ENCODE measurements at regions not wholly inside any gene's neighbourhood (a gene's known extent, or its start where the extent isn't known, plus 50 kb on each side); places are given as distances from the start of the nearest gene placed in this dataset.
"Not testable (repeated sequence)": the region's sequence is repeated elsewhere in the genome, so short reads cannot be mapped to it uniquely, and the experiment has no call there.

DNA sequence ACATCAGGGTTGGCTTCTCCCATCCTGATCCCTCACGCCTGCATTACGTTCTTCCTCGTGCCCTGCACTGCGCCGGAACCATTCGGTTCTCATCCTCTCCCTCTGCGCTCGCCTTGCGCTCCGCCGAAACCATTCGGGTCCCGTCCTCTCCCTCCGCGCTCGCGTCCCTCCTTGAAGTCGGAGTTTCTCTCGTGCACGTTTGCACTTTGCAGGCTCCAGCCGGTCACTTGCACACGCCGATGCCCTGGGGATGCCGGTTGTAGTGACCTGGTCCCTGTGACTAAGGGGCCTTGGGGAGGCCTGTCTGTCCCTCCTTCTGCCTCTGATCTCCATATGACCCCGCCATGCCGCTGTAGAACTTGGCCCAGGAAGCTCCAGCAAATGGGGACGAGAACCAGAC is 265.8 kb downstream of the TEX29 start:
- no peak for DNase-seq (ENCODE audit: low read depth in 2 of 2)

DNA sequence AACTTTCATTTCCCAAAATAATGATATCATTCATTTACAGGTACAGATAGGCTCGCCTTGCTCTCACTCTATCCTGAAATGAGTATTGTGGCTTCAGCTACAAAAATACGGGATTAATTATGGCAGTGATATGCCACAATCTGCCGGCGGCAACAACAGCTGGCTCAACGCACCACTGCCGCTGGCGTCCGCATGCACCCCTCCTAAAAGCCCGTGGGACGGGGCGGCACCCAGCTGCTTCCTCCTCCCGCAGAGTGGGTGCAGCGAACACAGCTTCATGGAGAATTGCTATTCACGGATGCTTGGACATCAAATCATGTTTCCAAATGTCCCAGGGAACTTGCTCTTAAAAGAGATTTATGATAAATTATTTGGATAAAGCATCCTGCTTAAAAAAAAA is 266.8 kb downstream of the TEX29 start:
- no peak for DNase-seq (ENCODE audit: low read depth in 2 of 2)

DNA sequence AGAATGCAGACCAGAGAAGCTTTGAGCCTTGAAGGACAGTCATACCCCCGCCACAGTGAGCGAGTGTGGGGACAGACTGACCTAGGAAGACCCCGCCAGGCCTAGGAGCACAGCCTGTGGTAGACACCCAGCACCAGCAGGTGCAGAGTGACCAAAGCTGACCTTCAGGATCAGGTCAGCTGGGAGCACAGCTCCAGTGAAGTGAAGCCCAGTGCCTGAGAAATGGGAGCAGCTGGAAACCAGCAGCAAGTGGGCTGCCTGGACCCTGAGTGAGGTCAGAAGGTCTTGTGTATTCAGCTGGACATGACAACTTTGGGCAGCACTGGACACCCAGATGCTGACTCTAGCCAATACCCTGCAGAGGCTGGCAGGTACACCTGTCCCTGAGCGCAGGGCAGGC is 268.9 kb downstream of the TEX29 start:
- no peak for DNase-seq (ENCODE audit: low read depth in 2 of 2)

DNA sequence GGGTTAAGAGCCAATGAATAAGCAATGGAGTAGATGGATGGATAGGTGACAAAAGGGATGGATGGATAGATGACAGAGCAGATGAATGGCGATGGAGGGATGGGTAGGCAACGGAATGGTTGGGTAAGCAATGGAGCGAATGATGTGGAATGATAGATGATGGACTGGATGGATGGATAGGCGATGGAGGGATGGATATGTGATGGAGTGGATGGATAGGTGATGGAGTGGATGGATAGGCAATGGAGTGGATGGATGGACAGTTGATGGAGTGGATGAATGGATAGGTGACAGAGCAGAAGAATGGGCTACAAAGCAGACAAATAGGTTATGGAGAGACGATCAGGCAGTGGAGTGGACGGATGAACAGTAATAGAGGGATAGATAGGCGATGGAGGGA is 269.6 kb downstream of the TEX29 start:
- no peak for DNase-seq (ENCODE audit: low read depth in 2 of 2)

DNA sequence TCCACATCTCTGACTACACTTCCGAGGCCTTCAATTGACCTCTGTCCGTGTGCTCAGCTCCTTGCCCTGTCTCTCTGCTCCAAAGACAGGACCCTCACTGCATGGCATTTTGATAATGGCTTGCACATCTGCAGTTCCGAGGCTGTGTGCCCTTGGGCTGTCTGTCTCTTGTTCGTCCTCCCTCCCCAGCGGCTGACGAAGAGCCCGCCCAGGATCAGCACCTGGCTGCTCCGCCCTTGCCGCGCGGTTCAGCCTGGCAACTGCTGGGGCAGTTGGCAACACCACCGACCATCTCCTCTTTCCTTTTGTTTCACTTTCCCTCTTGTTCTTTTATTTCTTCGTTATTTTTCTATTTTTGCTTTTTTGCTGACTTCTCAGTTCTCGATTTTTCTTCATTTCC is 270.4 kb downstream of the TEX29 start:
- no peak for DNase-seq (ENCODE audit: low read depth in 2 of 2)

DNA sequence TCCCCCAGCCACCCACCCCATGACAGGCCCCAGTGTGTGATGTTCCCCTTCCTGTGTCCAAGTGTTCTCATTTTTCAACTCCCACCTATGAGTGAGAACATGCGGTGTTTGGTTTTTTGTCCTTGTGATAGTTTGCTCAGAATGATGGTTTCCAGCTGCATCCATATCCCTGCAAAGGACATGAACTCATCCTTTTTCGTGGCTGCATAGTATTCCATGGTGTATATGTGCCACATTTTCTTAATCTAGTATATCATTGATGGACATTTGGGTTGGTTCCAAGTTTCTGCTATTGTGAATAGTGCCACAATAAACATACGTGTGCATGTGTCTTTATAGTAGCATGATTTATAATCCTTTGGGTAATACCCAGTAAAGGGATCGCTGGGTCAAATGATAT is 273.0 kb downstream of the TEX29 start:
- not testable (repeated sequence) for DNase-seq (ENCODE audit: low read depth in 2 of 2)

DNA sequence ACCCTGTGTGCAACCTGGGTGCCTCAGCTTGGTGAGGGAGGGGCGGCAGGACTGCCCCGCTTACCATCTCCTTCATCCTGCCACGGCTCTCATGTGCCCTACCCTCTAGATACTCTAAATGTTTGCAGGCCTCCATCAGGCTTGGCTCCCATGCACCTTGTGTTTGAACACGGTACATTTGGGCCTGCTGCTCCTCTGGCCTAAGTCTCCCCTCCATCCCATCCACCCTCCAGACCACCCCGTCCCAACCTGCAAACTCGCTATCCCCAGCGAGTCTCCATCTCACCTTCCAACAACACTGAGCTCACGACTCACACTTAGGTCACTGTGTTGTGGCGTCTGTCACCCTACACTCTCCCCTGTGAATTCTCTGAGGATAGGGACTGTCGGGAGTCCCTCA is 274.2 kb downstream of the TEX29 start:
- DNase-seq (ENCODE audit: low read depth in 2 of 2) = no peak

DNA sequence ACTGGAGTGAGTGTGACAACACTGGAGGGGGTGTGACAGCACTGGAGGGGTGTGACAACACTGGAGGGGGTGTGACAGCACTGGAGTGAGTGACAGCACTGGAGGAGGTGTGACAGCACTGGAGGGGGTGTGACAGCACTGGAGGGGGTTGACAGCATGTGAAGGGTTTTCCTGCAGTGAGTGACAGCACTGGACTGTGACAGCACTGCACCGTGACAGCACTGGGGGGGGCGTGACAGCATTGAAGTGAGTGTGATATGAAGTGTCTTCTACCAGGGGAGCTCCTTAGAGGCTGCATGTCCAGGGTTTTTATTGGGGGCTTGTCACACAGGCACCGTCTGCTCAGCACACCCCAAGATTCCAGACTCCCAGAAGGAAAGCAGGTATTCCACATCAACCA is 274.8 kb downstream of the TEX29 start:
- no peak for DNase-seq (ENCODE audit: low read depth in 2 of 2)

DNA sequence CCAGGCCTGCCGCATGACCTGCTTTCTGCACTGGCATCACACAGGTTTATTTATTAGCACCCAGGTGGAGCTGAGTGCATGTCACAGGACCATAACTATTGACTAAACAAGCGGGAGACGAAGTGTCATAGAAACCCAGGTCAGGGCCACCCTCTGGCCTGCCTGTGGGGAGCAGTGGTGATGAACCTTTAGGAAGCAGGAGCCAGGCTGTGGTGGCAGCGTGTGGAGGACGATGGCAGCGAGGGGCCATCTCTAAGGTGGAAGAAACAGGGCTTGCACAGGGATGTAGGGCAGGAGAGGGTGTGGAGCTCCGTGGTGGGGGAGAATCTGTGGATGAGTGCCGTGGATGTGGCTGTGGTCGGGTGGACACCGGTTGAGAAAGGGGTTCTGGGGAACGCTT is 275.3 kb downstream of the TEX29 start:
- no peak for DNase-seq (ENCODE audit: low read depth in 2 of 2)

DNA sequence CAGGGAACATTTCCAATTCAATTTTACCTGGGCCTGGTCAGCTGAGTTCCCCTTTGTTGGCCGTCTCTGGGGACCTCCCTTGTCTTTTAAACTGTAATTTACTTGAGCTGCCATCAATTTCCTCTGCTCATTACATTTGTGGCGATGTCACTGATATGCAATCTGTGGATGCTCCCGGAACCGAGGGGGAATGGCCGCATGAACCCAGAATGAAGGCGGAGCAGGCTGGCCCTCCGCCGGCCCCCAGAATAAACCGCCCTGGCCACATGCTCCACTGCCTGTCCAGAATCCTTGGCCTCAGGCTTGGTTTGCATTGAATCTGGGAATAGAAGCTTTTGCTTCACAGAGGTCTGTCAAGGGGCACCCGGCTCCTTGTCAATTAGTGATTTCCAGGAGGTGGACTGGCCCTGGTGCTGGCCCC is 276.8 kb downstream of the TEX29 start:
- no peak for DNase-seq (ENCODE audit: low read depth in 2 of 2)

DNA sequence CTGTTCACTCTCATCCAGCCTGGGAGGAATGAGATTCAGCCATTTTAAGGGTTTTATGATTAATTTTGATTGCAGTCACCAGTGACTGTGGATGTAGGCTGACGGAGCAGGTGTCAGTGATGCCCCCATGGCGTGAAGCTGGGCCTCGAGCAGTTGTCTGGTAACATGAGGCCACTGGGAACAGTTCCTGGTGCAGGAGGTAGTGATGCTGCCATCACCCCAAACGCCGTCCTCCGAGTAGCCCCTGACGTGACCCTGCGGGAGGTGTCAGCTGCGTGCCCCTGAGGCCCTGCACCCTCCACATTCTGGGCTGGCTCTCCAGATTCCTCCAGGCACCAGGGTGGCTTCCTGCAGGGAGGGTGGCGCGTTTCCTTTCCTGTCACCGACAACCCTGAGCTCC is 277.2 kb downstream of the TEX29 start:
- no peak for DNase-seq (ENCODE audit: low read depth in 2 of 2)

DNA sequence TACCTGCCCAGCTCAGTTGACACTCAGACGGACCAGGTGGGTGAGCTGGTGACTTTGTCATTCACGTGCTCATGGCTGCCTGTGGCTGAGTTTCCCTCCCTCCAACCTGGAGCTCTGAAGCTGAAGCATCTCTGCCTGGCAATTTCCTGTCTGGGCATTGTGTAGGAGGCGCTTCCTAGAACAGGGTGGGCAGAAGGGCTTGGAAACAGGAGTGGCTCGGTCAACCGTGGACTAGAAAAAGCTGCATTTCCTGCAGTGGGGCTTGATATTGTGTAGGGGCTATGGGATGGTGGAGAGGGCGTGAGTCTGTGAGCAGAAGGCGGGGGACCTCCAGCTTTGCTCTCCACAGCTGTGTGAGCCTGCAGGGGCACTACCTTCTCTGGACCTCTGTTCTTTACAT is 278.3 kb downstream of the TEX29 start:
- DNase-seq (ENCODE audit: low read depth in 2 of 2) = no peak

DNA sequence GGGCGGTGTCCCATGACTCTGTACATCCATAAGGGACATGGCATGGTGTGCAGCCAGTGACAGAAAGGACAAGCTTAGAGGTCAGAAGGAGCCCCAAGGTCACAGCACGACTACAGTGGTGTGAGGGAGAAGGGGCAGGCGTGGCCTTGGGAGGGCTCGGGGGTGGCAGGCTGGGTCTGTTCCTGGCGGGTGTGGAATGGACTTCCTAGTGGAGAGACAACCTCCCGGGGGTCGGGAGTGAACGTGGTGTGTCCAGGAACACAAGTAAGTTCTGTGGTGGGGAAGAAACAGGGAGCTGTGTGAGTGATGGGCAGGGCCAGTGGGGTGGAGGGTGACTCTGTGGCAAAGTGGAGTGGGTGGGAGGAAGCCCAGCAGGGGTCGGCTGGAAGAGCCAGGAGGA is 279.3 kb downstream of the TEX29 start:
- no peak for DNase-seq (ENCODE audit: low read depth in 2 of 2)

DNA sequence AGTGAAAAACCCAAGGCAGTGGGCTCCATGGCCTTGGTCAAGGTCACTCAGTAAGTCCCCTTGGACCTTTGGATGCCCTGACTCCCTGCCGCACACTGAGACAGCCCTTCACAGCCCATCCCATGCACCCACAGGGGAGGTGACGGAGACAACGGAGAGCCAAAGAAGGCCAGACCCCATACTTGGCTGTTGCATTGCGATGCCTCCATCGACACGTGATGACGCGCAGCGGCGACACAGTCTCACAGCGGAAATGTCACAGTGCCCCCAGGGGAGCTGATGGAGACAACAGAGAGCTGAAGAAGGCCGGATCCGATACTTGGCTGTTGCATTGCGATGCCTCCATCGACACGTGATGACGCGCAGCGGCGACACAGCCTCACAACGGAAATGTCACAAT is 282.4 kb downstream of the TEX29 start:
- no peak for DNase-seq (ENCODE audit: low read depth in 2 of 2)

DNA sequence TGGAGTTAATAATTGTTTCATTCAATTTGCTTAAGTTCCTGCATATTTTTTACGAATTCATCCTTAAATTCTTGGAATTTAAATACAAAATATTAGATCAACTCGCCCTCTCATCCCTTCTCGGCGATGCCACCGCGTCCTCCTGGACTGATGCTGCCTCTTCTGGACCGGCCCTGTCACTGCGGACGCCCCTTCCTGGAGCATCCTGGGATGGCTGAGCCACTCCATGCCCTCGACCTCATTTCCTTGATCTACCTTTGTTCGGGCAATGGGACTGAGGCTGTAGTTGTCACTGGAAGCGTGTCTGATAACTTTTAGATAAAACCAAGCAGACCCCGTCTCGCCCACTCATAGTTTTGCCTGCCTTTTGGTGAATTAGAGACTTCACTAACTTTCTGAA is 283.7 kb downstream of the TEX29 start:
- DNase-seq (ENCODE audit: low read depth in 2 of 2) = no peak

DNA sequence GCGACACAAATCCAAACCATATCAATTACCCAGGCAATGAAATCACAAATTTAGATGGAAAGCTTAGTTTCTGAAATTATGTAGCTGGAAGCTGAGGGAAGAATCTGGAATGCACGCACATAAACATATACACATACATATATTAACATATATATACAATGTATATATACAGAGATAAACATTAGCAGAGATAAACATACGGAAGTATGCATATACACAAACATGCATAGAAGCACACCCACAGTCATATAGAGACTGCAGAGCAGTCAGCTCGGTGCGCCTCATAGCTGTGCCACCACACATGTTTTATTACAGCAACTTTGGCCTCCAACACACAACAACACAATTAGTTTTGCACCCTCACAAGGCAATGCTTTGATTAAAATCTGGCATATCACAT is 288.1 kb downstream of the TEX29 start:
- DNase-seq (ENCODE audit: low read depth in 2 of 2) = no peak

DNA sequence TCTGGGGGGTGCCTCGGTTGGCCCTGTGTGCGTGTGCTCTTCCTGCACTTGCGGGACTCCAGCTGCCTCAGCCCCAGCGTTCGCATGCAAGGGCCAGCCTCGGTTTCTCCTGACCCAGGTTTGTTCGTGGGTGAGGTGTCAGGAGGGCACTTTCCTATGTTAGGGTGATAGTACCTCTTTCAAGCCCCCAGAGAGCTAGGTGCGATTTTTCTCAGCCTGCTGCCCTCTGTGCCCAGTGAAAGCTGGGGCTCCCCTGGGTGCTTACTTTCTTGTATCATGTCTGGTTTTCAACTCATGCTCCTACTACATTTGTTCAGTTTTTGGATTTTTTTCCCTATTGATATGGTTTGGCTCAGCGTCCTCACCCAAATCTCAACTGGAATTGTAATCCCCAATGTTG is 289.2 kb downstream of the TEX29 start:
- no peak for DNase-seq (ENCODE audit: low read depth in 2 of 2)

DNA sequence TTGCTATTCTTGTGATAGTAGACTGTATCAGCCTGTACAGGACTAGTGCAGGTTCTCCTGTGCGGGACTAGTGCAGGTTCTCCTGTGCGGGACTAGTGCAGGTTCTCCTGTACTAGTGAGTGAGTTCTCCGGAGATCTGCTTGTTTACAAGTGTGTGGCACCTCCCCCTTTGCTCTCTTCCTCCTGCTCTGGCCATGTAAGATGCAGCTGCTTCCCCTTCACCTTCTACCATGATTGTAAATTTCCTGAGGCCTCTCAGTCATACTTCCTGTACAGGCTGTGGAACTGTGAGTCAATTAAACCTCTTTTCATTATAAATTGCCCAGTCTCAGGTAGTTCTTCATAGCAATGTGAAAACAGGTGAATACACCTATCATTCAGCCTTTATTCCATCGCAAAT is 289.6 kb downstream of the TEX29 start:
- no peak for DNase-seq (ENCODE audit: low read depth in 2 of 2)

DNA sequence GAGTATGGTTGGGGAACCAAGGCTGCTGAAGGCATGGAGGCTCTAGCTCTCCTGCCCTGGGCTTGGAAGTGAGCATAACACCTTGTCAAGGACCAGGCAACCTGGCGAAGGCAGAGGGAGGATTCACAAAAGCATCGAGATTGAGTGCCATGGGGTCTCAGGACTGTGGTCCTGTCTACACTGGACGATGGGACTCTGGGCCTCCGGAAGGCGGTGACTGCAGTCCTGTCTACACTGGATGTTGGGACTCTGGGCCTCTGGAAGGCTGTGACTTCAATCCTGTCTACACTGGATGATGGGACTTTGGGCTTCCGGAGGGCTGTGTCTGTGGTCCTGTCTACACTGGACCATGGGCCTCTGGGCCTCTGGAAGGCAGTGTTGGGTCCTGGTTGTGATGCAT is 290.4 kb downstream of the TEX29 start:
- DNase-seq (ENCODE audit: low read depth in 2 of 2) = no peak

DNA sequence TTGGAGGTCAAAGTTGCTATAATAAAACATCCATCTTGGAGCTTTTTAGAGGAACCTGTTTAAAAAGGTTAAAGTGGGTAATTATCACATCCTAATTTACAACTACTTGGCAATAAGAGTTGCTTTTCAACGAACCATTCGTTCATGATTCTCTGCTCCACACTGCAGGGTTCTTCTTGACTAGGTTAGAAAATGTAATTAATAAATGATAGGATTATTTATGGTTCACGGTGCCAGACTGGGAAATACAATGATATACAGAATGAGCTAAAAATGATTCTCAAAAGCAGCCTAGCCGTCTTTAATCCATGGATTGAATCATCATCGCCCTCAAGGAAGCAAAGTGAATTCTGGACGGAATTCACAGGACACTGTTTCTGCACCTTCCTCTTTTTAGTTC is 291.2 kb downstream of the TEX29 start:
- no peak for DNase-seq (ENCODE audit: low read depth in 2 of 2)

DNA sequence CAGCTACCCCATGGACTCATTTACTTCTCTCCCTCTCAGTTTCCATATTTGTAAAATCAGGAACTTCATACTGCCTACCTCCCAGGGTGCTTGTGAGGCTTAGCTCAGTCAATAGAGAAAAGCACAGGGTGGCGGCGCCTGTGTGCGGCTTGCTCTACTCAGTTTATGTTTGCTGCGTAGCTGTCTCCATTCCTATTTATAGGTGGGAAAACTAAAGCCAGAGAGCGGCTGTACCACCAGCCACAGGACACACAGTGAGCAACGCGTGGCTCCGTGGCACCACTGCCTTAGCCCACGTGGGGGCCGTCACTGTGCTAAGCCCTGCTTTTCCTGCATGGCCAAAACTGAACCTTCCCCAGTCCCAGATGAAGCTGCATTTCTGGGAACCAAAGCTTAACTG is 292.4 kb downstream of the TEX29 start:
- DNase-seq (ENCODE audit: low read depth in 2 of 2) = no peak

DNA sequence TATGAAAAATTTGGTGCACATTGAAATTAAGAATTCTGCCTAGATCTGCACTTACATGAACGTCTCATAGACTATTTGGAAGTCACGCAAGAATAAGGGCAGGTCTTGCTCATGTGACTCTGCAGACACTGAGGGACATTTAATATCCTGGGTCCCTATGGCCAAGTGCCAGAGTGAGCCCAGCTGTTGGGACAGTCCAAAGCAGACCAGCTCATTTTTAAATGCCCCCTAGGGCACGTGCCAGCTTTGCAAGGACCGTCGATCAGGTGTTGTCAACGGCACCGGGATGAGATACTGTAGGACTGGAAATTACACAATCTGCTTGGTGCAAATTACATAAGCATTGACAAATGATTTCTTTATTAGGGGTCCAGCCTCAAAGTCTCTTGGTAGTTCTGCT is 293.6 kb downstream of the TEX29 start:
- DNase-seq (ENCODE audit: low read depth in 2 of 2) = no peak

DNA sequence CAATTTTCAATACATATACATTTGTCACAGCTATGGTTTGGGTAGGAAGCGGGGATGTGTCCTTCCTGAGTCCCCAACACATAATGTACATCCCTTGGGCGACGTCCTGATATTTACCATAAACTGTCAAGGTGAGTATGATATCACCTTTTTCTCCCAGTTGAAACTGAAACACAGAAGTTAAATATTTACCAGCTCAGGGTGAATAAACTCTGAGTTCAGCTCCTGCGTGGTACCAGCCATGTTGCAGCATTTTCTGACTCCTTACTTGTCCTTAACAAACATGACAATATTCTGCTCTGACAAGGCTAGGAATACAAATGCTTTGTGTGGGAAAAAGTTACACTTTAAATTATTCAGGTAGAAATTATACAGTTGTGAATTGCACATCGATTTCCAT is 294.2 kb downstream of the TEX29 start:
- DNase-seq (ENCODE audit: low read depth in 2 of 2) = no peak

DNA sequence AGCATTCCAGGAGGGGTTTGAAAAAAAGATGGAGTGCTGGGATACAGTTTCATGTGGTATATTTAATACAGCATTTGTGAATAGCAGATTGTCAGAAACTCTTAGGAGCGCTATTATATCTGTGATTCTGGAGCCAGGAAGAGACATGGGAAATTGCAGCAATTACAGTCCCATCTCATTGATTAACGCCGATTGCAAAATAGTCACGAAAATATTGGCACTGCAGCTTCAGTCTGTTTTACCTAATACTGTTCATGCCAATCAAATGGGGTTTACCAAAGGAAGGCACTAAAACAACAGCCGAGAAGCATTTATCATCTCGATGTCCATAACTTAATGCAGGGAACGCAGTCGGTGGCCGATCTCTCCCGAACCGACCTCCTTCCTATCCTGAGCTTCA is 295.8 kb downstream of the TEX29 start:
- no peak for DNase-seq (ENCODE audit: low read depth in 2 of 2)

DNA sequence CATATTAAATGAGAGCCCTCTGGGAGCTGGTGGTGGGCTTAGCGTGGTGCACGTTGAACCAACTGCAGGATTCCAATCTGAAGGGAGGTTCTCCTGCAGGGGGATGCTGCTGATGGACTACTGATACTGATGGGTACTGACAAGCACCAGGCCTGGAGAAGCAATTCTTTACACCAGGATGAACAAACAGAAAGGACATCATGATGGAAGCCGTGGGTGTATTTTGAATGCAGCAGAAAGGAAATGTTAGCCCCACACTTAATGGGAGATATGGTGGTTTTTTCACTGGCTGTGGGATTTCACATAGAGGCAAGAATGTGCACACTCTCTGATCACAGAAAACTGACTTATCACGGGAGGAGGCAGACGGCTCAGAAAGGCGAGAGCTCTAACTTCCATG is 299.7 kb downstream of the TEX29 start:
- no peak for DNase-seq (ENCODE audit: low read depth in 2 of 2)
